H1 (cell line): ENCODE measurements at regions not wholly inside any gene's neighbourhood (a gene's known extent, or its start where the extent isn't known, plus 50 kb on each side); places are given as distances from the start of the nearest gene placed in this dataset.

ENCODE experiments used
- FOSL1 ChIP-seq: IDR thresholded peaks from 2 replicates; pipeline ENCODE4 v1.6.1; 2011; ENCODE audit warnings: mild to moderate bottlenecking, low read depth, low read length, moderate library complexity; ENCODE audit not compliant: insufficient read depth
- PHF8 ChIP-seq: fragments of 200-600 bp; sonication (generic); conservative IDR thresholded peaks from 2 replicates; pipeline ENCODE4 v1.7.1; 2012; ENCODE audit warnings: low read depth, mild to moderate bottlenecking, inconsistent platforms, low read length, moderate library complexity
- POLR2A ChIP-seq, 2 experiments: IDR thresholded peaks; 1 replicate in 1 of 2; 2 replicates in 1 of 2; pipeline ENCODE4 v1.6.1; 2011; ENCODE audit warnings: low read depth in 2 of 2, low read length in 2 of 2, mild to moderate bottlenecking in 2 of 2; ENCODE audit errors: control extremely low read depth in 1 of 2
- RFX5 ChIP-seq: IDR thresholded peaks from 2 replicates; pipeline ENCODE4 v1.6.1; 2011; ENCODE audit warnings: low read depth, low read length, improper control_type of control experiment, borderline replicate concordance

DNA sequence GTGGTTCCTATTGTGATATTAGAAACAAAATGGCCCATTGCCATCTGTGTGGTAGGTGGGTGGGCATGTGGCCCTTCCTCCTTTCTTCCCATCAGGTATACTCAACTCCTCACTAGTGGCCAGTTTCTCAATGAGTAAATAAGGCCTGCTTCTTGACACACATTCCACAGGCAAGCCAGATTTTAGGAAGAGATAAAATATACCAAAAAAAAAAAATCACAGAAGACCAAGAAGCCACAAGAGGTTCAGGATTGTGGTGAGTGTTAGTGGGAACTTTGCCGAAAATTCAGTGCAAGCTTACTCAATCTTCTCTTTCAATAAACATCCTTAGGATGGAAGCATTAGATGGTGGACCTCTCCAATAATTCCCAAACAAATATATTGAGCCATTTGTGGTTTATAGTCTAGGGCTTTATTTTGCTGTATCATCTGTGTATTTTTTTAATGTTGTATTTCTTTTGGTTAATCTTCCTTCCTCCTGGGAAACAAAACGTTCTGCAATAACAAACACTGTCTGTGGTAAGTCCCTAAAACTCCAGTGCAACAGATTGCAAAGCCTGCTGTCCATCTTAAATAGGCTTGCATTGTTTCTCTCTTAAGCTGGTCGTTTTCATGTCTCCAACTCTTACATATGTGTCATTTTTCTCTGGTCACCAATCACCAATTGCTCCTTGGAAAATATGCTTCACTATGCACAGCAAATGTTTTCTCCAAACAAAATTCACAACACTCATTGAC lies 289.9 kb upstream of the KITLG start (continued):
- TF ChIP-seq FOSL1: no peak
- TF ChIP-seq RFX5: no peak
- TF ChIP-seq POLR2A (IDR thresholded peaks at IDR 0.05; ENCODE audit: control extremely low read depth in 1 of 2, low read depth in 2 of 2, low read length in 2 of 2): no peak
- no peak for TF ChIP-seq PHF8
